C4-2B (cell line): ENCODE measurements at regions not wholly inside any gene's neighbourhood (a gene's known extent, or its start where the extent isn't known, plus 50 kb on each side); places are given as distances from the start of the nearest gene placed in this dataset.

ENCODE experiments used
- ZFX ChIP-seq: fragments of 450-650 bp; IDR thresholded peaks from 2 replicates; pipeline ENCODE4 v1.6.1; 2017
- TF ChIP-seq, protein P1 (sequence below): fragments of 450-650 bp; conservative IDR thresholded peaks from 2 replicates; pipeline ENCODE4 v1.5.1; 2017; ENCODE audit warnings: mild to moderate bottlenecking

DNA sequence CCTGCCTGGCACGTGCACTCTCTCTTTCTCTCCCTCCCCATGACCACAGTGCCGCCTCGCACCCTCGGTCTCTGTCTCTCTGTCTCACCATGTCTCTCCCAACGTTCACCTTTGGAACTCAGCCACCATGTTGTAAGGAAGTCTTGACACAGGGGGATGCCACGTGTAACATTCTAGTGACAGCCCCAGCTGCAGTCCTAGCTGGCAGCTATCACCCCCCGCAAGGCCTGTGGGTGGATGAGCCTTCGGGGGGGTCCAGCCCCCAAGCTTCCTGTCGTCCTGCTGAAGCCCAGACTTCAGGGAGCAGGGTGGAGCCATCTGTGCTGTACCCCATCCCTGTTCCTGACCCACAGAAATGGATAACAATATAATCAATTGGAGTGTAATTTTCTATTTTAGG lies 118.5 kb downstream of the SOX1 start:
- TF ChIP-seq, protein P1, sequence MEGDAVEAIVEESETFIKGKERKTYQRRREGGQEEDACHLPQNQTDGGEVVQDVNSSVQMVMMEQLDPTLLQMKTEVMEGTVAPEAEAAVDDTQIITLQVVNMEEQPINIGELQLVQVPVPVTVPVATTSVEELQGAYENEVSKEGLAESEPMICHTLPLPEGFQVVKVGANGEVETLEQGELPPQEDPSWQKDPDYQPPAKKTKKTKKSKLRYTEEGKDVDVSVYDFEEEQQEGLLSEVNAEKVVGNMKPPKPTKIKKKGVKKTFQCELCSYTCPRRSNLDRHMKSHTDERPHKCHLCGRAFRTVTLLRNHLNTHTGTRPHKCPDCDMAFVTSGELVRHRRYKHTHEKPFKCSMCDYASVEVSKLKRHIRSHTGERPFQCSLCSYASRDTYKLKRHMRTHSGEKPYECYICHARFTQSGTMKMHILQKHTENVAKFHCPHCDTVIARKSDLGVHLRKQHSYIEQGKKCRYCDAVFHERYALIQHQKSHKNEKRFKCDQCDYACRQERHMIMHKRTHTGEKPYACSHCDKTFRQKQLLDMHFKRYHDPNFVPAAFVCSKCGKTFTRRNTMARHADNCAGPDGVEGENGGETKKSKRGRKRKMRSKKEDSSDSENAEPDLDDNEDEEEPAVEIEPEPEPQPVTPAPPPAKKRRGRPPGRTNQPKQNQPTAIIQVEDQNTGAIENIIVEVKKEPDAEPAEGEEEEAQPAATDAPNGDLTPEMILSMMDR: no peak
- no peak for TF ChIP-seq ZFX
